ENCODE measurements at regions not wholly inside any gene's neighbourhood (a gene's known extent, or its start where the extent isn't known, plus 50 kb on each side); places are given as distances from the start of the nearest gene placed in this dataset.
"Not testable (repeated sequence)": the region's sequence is repeated elsewhere in the genome, so short reads cannot be mapped to it uniquely, and the experiment has no call there.

DNA sequence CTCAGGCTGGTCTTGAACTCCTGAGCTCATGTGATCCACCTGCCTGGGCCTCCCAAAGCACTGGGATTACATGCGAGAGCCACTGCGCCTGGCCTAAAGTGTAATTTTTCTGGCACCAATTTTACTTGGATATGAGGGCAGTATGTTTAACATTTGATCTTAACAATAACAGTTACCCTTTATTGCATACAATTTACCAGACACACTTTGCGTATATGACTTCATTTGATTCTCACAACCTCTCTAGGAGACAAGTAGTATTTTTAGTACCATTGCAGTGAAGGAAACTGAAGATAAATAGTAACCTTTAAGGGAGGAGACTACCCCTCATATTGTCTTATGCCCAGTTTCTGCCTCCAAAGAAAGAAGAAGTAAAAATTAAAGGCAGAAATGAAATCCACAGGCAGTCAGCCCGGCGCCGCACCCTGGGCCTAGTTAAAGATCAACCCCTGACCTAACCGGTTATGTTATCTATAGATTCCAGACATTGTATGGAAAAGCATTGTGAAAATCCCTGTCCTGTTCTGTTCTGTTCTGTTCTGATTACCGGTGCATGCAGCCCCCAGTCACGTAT, 54.0 kb downstream of the CYP26A1 start:
- CTCF ChIA-PET, result interaction anchor here (1.2 to 1.3 kb wide), 2 partner anchors 10 to 12 kb away, joined by 3 to 4 read pairs; no protein-coding TSS in a partner anchor
- ATAC-seq; BruUV-seq (replicated peaks): not testable (repeated sequence)

DNA sequence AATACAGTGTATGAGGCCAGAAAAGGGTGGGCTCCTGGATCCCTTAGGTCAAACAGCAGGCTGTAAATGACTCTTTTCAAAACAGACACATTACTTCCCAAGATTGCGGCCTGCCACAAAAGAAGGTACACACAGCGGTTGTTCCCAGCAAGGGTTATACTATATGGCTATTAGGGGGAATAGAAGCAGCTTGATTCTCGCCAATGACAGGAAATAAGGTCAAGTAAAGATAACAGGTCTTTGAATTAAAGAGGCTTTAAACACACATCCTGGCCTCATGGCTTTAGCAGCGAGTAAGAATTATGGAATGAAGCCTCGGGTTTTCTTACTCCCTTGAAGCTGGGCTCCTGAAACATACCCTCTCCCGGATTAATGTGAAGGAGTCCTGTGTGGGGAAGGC, 58.3 kb downstream of the CYP26A1 start:
- Histone ChIP-seq H3K79me2 (ENCODE audit: insufficient read depth, low read length) (no peaks in the 10 kb centered on the region), H3K27ac (ENCODE audit: low read depth, low read length) (no peak overlapping the region), H3K4me2 (ENCODE audit: low read length) (no peak overlapping the region), H4K20me1 (ENCODE audit: insufficient read depth) (no peaks in the 10 kb centered on the region), H3K9ac (ENCODE audit: low read length) (no peak overlapping the region), H2AFZ (ENCODE audit: low read depth, low read length, poor library complexity, severe bottlenecking) (no peak overlapping the region), H3K27me3 (ENCODE audit: insufficient read depth, low read length) (no peaks in the 10 kb centered on the region), H3K4me1 (ENCODE audit: control insufficient read depth in 1 of 2, insufficient read depth in 2 of 2, low read length in 2 of 2) (no peaks in the 10 kb centered on the region), H3K4me3 (replicated peaks in 1 of 2; ENCODE audit: low read depth in 1 of 2, low read length in 2 of 2) (no peak overlapping the region), H3K9me2 (ENCODE audit: insufficient read depth) (no peaks in the 10 kb centered on the region), H3K36me3 (ENCODE audit: control insufficient read depth in 1 of 2, insufficient read depth in 2 of 2, low read length in 2 of 2) (no peaks in the 10 kb centered on the region), H3K9me3 (ENCODE audit: control insufficient read depth in 1 of 2, insufficient read depth in 1 of 2, low read depth in 1 of 2, low read length in 2 of 2) (peaks cover 0 to 8% of the 10 kb centered on the region in 2 experiments; a peak in 1 of 4 replicates)
- CTCF ChIA-PET, result interaction anchor here (1.6 kb wide), 1 partner anchor 16 kb away, joined by 5 read pairs; no protein-coding TSS in a partner anchor
- intact Hi-C loops (cut with micrococcal nuclease), result no loop called here
- ATAC-seq, result no peak
- RAD21 ChIA-PET (ENCODE audit: low non-redundant PET in 1 of 2, low total read pairs in 2 of 2, uncharacterized antibody in 2 of 2, unreplicated experiment in 2 of 2), result no interaction called here
- DNase-seq (ENCODE audit: low read depth, low spot score), result no peak
- no TSS peak for BruUV-seq (replicated peaks)
- POLR2A ChIA-PET, result no interaction called here
- TF ChIP-seq CTCF (IDR thresholded peaks at IDR 0.05 in 2 of 3, conservative IDR thresholded peaks at IDR 0.05 in 1 of 3; ENCODE audit: borderline replicate concordance in 1 of 3, insufficient read depth in 1 of 3, low read depth in 2 of 3, low read length in 2 of 3), result no peak
- no peak for TF ChIP-seq ELF1 (IDR thresholded peaks at IDR 0.05; ENCODE audit: borderline replicate concordance, low read depth)
- no peak for TF ChIP-seq POLR2AphosphoS5 (IDR thresholded peaks at IDR 0.05; ENCODE audit: low read depth, low read length)
- no peak for TF ChIP-seq YY1 (IDR thresholded peaks at IDR 0.05; ENCODE audit: extremely low read depth, insufficient replicate concordance, low read depth, low read length)
- no peak for TF ChIP-seq FOSL1 (IDR thresholded peaks at IDR 0.05; ENCODE audit: low read depth)
- TF ChIP-seq SIN3A (IDR thresholded peaks at IDR 0.05; ENCODE audit: low read depth), result no peak
- no peak for TF ChIP-seq MAX (IDR thresholded peaks at IDR 0.05)
- no peak for TF ChIP-seq EZH2phosphoT487 (IDR thresholded peaks at IDR 0.05; ENCODE audit: borderline replicate concordance)
- no peak for TF ChIP-seq ZBTB33 (IDR thresholded peaks at IDR 0.05; ENCODE audit: extremely low read depth, insufficient replicate concordance, low read length)
- TF ChIP-seq TCF7L2 (IDR thresholded peaks at IDR 0.05; ENCODE audit: borderline replicate concordance, extremely low read depth, insufficient read depth, insufficient read length), result no peak
- TF ChIP-seq SP1 (IDR thresholded peaks at IDR 0.05; ENCODE audit: low read depth), result no peak
- no peak for TF ChIP-seq EZH2 (IDR thresholded peaks at IDR 0.05)
- TF ChIP-seq, protein P1, sequence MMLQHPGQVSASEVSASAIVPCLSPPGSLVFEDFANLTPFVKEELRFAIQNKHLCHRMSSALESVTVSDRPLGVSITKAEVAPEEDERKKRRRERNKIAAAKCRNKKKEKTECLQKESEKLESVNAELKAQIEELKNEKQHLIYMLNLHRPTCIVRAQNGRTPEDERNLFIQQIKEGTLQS (IDR thresholded peaks at IDR 0.05), result no peak
- no peak for TF ChIP-seq CEBPB (IDR thresholded peaks at IDR 0.05; ENCODE audit: low read depth)

More for the DNA sequence above, 54.0 kb downstream of the CYP26A1 start:
- H3K4me2 ChIP-seq (ENCODE audit: low read length); intact Hi-C loops (cut with micrococcal nuclease); H3K4me3 ChIP-seq (replicated peaks in 1 of 2; ENCODE audit: low read depth in 1 of 2, low read length in 2 of 2); H3K9me3 ChIP-seq (ENCODE audit: control insufficient read depth in 1 of 2, insufficient read depth in 1 of 2, low read depth in 1 of 2, low read length in 2 of 2); H3K4me1 ChIP-seq (ENCODE audit: control insufficient read depth in 1 of 2, insufficient read depth in 2 of 2, low read length in 2 of 2); H3K36me3 ChIP-seq (ENCODE audit: control insufficient read depth in 1 of 2, insufficient read depth in 2 of 2, low read length in 2 of 2); RAD21 ChIA-PET (ENCODE audit: low non-redundant PET in 1 of 2, low total read pairs in 2 of 2, uncharacterized antibody in 2 of 2, unreplicated experiment in 2 of 2); H4K20me1 ChIP-seq (ENCODE audit: insufficient read depth); H2AFZ ChIP-seq (ENCODE audit: low read depth, low read length, poor library complexity, severe bottlenecking); H3K9ac ChIP-seq (ENCODE audit: low read length); H3K79me2 ChIP-seq (ENCODE audit: insufficient read depth, low read length); POLR2A ChIA-PET; H3K27ac ChIP-seq (ENCODE audit: low read depth, low read length); H3K9me2 ChIP-seq (ENCODE audit: insufficient read depth); DNase-seq (ENCODE audit: low read depth, low spot score); H3K27me3 ChIP-seq (ENCODE audit: insufficient read depth, low read length): not testable (repeated sequence)

Measured in HCT116 (cell line).